Left ventricle myocardium inferior (tissue), 1 donor: ENCODE measurements at regions not wholly inside any gene's neighbourhood (a gene's known extent, or its start where the extent isn't known, plus 50 kb on each side); places are given as distances from the start of the nearest gene placed in this dataset.
A peak's percentile ranks its signal among the peaks of the same experiment; 100 is the strongest.

Experiments
- DNase-seq: peaks from one replicate; pipeline ENCODE4 v3.0.0-alpha.2; 2020
- H3K27ac ChIP-seq: fragments of 200-600 bp; replicated peaks from 2 replicates; pipeline ENCODE4 v1.8.0; 2021
- H3K27me3 ChIP-seq: fragments of 200-600 bp; 2 replicates; pipeline ENCODE4 v1.8.0; 2021; ENCODE audit warnings: low read depth
- H3K36me3 ChIP-seq: fragments of 200-600 bp; 2 replicates; pipeline ENCODE4 v1.8.0; 2021
- H3K4me1 ChIP-seq: fragments of 200-600 bp; 2 replicates; pipeline ENCODE4 v1.8.0; 2021
- H3K4me3 ChIP-seq: fragments of 200-600 bp; 2 replicates; pipeline ENCODE4 v1.8.0; 2021; ENCODE audit warnings: mild to moderate bottlenecking, moderate library complexity
- H3K9me3 ChIP-seq: fragments of 200-600 bp; replicated peaks from 2 replicates; pipeline ENCODE4 v1.8.0; 2021
- intact Hi-C: fragments of 100-400 bp; cut with micrococcal nuclease; formaldehyde crosslinking; loops from one replicate; pipeline ENCODE4 v1.11.0; 2022
- TF ChIP-seq, protein P1 (sequence below): fragments of 200-600 bp; IDR thresholded peaks from 2 replicates; pipeline ENCODE4 v1.8.0; 2021; ENCODE audit warnings: antibody characterized with exemption, mild to moderate bottlenecking, borderline replicate concordance
- donor health status: DM: no; HTN: yes; CAD: no; lungs with severe emphysema.

DNA sequence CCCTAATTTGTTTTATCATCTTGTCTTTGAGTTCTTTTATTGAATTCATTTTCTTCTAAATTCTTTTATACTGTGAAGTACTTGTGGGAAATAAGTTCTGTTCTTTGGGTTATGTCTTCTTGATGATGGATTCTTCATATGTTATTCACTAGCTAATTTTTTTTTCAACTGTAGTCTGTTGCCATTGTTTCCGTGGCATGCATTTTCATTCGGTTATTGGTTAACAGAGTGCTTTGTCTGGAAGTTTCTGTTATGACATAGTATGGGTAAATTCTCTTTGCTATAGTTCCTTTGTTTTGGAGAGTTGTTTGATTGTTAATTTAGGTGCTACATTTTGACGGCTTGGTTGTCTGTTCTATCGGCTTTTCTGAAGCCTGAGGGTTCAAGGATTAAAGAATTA is 184.9 kb upstream of the AADAT start:
- intact Hi-C loops = no loop called here
- Histone ChIP-seq H3K4me3 (no peak overlapping the region), H3K27ac (no peak overlapping the region), H3K4me1 (no peaks in the 10 kb centered on the region), H3K36me3 (no peaks in the 10 kb centered on the region), H3K27me3 (no peaks in the 10 kb centered on the region), H3K9me3 (no peaks in the 10 kb centered on the region)
- DNase-seq = no peak
- TF ChIP-seq, protein P1, sequence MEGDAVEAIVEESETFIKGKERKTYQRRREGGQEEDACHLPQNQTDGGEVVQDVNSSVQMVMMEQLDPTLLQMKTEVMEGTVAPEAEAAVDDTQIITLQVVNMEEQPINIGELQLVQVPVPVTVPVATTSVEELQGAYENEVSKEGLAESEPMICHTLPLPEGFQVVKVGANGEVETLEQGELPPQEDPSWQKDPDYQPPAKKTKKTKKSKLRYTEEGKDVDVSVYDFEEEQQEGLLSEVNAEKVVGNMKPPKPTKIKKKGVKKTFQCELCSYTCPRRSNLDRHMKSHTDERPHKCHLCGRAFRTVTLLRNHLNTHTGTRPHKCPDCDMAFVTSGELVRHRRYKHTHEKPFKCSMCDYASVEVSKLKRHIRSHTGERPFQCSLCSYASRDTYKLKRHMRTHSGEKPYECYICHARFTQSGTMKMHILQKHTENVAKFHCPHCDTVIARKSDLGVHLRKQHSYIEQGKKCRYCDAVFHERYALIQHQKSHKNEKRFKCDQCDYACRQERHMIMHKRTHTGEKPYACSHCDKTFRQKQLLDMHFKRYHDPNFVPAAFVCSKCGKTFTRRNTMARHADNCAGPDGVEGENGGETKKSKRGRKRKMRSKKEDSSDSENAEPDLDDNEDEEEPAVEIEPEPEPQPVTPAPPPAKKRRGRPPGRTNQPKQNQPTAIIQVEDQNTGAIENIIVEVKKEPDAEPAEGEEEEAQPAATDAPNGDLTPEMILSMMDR = no peak

DNA sequence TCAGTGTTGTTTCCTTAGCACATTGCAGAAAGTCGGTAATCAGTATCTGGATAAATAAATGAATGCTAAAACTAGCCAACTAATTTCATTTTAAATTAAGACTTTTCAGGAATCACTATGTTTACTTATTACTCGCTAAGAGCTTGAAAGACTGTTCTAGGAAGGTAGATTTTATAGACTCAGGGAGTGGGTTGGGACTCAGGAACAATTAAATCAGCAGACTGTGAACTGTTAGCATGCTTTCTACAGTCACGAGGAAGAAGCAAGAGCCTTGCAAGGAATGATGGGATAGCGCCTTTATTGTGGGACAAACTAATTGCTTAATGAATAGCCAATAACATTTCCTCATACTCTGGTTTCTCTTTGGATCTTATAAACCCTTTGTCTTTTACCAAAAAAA is 183.2 kb upstream of the AADAT start:
- Histone ChIP-seq H3K4me1 (no peaks in the 10 kb centered on the region), H3K9me3 (peaks cover under 1% of the 10 kb centered on the region), H3K36me3 (no peaks in the 10 kb centered on the region), H3K27me3 (no peaks in the 10 kb centered on the region), H3K27ac (no peak overlapping the region), H3K4me3 (no peak overlapping the region)
- no peak for DNase-seq
- intact Hi-C loops = no loop called here
- TF ChIP-seq, protein P1 = no peak

DNA sequence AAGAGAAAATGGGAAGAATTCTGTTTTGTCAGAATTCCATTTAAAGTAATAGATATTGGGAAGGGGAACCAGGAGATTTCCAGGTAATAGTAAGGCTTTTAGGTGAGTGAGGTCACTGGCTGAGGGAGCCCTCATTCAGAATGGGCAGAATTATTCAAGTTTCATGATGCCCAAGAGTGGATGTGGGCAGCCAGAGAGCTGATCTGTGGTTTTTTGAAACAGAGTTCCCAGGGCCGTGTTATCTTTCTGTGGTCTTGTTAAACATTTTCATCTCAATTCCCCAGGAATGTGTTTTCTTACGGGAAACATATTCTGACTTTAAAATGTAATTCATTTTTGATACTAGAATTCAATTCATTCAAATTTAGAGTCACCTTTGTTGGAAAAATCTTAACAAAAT is 182.0 kb upstream of the AADAT start:
- intact Hi-C loops = no loop called here
- Histone ChIP-seq H3K27me3 (no peaks in the 10 kb centered on the region), H3K4me1 (no peaks in the 10 kb centered on the region), H3K27ac (no peak overlapping the region), H3K9me3 (peaks cover 5% of the 10 kb centered on the region), H3K36me3 (no peaks in the 10 kb centered on the region), H3K4me3 (no peak overlapping the region)
- no peak for DNase-seq
- TF ChIP-seq, protein P1 = no peak

DNA sequence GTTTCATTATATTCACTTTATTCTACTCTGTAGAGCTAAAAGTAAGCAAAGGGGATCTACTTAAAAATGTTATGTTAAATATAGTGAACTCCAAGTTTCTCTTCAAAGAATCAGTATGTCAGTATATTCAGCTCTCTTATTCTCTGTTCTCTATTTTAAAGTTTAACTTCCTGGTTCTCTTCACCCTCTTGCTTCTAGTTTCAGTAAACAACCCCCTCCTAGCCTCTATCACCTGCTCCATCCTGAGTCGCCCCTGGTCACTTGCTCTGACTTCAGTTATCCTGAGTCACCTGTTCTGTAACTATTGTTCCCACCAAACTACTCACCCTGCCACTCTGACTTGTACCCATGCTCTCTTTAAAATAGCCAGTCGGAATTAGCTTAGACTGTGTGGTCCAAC is 180.9 kb upstream of the AADAT start:
- TF ChIP-seq, protein P1 = no peak
- H3K4me1 ChIP-seq = no peaks in the 10 kb centered on the region
- DNase-seq = no peak
- intact Hi-C loops = no loop called here
- no peaks in the 10 kb centered on the region for H3K36me3 ChIP-seq
- no peaks in the 10 kb centered on the region for H3K27me3 ChIP-seq
- H3K4me3 ChIP-seq = no peak overlapping the region
- H3K27ac ChIP-seq = no peak overlapping the region
- H3K9me3 ChIP-seq = peaks cover 5% of the 10 kb centered on the region

DNA sequence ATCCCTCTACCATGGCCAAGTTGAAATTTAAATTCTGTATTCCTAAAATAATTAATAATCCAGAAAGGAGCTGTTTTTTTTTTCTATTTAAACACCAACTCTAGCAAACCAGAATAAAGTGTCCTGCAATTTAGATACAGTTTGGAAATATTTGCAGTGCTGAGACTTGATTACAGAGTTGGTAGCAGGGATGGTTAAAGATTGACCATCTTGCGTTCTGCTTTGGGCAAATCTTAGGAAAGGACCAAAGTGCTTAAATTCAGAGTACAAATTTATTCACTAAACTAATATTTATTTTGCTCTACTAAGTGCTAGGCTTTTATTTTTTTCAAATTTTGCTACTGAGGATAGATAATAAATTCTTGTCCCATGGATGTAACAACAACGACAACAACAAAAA is 180.2 kb upstream of the AADAT start:
- H3K27me3 ChIP-seq = no peaks in the 10 kb centered on the region
- no peak overlapping the region for H3K4me3 ChIP-seq
- TF ChIP-seq, protein P1 = no peak
- peaks cover 10% of the 10 kb centered on the region for H3K9me3 ChIP-seq
- intact Hi-C loops = no loop called here
- no peak overlapping the region for H3K27ac ChIP-seq
- DNase-seq = no peak
- no peaks in the 10 kb centered on the region for H3K4me1 ChIP-seq
- H3K36me3 ChIP-seq = no peaks in the 10 kb centered on the region

DNA sequence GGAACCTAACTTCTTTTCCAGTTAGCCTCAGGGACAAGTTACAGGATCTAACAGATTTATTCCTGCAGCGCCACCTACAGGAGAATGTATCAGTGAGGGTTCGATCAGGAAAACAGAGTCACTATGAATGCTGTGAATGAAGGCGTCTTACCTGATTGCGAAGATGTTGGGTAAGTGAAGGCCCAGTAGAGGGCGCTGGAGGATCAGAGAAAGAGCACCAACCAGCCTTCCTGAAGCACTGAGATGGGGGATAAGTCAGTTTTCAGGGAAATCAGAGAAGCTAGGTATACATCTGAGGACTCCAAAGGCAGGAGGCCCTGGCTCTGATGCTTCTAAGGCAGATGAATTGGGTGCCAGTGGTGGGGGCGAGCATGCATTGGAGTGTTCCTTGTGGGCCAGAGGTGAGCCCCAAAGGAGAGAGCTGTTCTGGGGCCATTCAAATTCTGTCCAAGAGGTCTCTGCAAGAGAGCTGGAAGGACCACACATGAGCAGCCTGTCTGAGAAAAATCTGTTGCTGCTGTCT is 169.9 kb upstream of the AADAT start:
- intact Hi-C loops = no loop called here
- H3K4me1 ChIP-seq = no peaks in the 10 kb centered on the region
- peak; percentile 18 for DNase-seq
- peaks cover 16% of the 10 kb centered on the region for H3K27me3 ChIP-seq
- no peaks in the 10 kb centered on the region for H3K9me3 ChIP-seq
- H3K36me3 ChIP-seq = no peaks in the 10 kb centered on the region
- H3K4me3 ChIP-seq = no peak overlapping the region
- no peak overlapping the region for H3K27ac ChIP-seq
- TF ChIP-seq, protein P1 = peak; percentile 68
